Fibroblast of skin of right biceps (primary cell): ENCODE measurements at regions not wholly inside any gene's neighbourhood (a gene's known extent, or its start where the extent isn't known, plus 50 kb on each side); places are given as distances from the start of the nearest gene placed in this dataset.

Source experiments
- DNase-seq: peaks from one replicate; pipeline ENCODE4 v3.0.0-alpha.2; 2013

DNA sequence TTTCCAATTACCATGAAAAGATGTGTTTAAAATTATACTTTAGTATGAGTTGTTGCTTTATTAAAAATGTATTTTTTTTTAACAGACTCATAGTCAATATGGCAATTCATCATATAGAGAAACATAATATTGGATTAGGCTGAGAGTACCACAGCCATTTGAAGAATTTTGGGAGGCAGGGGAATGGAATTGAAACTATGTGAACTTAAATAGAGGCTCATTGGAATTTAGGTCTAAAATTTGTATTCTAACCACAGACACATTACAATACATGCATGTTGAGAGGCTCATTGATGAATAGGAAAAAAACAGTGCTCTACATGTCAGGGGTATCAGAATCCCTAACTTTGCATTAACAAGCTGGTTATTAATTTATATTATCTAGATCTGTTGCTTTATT lies 269.6 kb downstream of the DKK2 start:
- DNase-seq: peak; percentile 89

DNA sequence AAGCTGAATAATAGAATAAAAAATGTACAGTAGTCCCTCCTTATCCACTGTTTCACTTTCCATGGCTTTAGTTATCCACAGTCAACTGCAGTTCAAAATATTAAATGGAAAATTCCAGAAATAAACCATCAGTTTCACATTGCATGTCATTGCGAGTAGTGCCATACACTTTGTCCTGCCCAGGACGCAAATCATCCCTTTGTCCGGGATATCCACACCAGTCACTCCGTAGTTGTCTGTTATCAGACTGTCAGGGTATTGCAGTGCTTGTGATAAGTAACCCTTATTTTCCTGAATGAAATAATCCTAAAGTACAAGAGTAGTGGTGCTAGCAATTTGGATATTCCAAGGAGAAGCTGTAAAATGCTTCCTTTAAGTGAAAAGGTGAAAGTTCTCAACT lies 271.3 kb downstream of the DKK2 start:
- no peak for DNase-seq

DNA sequence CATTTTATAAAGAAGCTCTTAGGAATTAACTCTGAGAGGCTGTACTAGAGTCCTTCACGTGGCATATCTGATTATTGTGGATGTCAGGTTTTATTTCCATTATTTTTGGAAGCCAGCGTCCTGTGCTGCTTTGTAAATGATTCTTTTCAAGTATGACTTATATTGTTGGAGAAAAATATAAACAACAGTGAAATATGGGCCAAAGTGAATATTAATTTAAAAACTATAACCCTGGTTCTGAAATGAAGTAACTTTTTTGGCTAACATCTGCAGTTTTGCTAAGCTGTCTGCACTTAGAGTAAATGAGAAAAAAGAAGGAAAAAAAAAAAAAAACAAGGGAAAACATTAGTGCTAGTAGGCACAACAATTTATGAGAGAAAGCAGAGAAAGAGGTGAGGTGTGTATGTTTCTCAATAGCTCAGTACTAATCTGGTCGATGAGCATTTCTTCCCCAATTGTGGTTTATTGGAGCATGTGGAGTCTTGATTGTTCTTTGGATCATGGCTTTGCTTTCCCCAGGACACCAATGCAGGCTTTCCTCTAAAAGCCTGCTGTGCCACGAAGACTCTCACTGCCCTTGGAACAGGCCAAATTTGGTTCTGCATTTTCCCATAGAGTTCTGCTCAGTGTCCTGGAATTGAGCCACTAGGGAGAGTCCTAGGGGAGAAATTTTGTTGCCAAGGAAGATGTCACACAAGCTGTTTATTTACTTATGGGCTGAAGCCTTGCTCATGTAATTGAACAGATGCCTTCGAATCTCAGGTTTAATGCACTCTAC lies 273.3 kb downstream of the DKK2 start:
- peak; percentile 20 for DNase-seq

DNA sequence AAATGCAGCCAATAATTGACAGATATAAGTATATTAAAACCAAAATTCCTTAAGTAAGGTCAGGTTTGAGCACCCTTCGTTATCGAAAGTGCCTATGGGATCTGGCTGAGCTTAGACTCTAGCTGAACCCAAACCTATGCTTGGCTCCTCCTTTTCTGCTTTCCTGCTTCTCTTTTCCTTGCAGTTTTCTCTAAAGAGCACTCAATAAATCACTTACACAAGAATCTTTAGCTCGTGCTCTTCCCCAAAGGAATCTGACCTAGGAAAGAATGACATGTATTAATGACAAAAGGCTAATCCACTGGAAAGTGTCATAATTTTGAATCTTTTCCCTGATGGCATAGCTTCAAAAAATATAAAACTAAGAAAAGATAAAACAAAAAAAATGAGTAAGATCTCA lies 282.7 kb downstream of the DKK2 start:
- DNase-seq: peak; percentile 50

DNA sequence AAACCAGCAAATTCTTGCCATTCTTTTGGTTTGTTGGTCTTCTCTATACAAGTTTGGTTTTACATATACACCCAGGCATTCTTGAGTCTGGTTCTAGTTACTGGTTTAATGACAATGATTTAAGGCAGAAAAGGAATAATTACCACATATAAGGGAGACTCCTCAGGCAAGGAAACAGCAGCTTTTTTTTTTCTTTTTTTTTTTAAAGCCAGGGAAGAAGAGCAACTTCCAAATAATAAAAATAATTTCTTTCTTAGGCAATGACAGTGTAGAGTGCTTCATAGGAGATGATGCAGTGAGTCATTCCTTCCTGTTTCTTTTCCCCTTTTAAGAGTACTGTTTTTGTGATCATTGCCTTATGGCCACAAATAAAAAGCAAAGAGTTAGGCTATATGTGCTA lies 289.7 kb downstream of the DKK2 start:
- DNase-seq: peak; percentile 90

DNA sequence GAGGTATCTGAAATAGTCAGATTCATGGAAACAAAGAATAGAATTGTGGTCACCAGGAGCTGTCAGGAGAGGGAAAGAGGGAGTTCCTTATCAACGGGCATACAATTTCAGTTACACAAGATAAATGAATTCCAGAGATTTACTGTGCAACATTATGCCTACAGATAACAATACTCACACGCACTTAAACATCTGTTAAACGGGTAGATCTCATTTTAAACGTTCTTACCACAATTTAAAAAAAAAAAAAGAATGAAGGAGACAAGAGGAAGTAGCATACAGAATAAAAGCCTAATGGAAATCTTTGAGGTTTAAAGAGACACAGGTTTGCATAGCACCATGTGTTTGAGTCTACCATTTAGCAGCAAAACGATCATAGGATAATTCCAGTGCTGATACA lies 298.0 kb downstream of the DKK2 start:
- no peak for DNase-seq

DNA sequence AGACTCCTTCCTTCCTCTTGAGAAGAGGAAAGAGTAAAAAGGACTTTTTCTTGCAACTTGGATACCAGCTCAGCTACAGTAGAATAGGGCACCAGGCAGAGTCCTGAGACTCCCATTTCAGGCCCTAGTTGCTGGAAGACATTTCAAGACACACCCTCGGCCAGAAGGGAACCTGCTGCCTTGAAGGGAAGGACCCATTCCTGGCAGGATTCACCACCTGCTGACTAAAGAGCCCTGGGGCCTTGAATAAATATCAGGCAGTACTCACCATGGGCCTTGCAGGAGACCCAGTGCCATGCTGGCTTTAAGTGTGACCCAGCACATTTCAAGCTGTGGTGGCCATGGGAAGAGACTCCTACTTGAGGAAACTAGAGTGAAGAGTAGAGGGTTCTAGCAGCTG lies 317.6 kb downstream of the DKK2 start:
- DNase-seq: no peak

DNA sequence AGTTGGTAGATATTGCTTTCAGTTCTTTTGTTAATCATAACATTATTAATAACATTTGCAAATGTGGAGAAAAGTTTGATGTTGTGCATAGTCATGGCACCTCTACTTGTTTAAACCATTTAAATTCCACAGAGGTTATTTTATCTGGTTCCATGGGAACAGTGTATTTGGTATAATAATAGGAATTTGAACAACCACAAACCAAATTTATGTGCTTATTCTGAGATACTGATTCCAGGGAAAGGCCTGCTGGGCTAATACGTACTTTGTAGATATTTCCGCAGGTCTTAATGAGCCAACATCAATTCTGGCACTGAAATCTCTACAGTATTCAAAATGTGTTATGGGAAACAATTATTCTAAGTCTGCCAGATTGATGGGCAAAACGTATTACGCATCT lies 319.0 kb downstream of the DKK2 start:
- peak; percentile 49 for DNase-seq

DNA sequence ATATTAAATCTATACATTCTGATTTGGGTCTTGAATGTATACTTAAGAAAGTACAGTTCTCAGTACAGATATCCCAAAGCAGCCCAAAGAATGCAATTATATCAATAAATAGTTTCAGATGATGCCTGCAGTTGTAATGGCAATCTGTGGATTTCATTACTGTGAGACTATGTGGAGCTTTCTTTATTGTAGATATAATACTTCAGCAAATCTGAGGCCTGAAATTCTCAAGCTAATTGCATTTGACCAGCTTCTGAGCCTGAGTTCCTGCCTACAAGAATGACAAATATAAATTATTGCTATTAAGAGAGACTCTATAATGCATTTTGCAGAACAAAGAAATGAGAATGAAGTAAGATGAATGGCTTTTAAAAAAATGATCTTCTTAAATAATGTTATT lies 320.3 kb downstream of the DKK2 start:
- DNase-seq: no peak

DNA sequence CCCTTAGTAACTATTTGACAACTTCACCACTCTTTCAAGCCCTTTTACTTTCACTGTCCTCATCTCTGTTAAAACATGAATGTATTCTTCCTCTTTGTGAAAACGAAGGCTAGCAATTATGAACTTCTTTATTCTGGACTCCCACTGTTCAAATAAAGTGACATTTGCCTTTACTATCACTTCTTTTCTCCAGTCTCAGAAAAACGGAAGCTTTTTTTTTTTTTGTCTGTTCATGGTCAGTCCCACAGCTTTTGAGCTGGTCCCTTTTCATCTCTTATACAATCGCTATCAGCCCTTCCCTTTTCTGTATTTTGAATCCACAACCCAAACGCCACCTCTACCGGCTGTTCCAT lies 327.7 kb downstream of the DKK2 start:
- no peak for DNase-seq

DNA sequence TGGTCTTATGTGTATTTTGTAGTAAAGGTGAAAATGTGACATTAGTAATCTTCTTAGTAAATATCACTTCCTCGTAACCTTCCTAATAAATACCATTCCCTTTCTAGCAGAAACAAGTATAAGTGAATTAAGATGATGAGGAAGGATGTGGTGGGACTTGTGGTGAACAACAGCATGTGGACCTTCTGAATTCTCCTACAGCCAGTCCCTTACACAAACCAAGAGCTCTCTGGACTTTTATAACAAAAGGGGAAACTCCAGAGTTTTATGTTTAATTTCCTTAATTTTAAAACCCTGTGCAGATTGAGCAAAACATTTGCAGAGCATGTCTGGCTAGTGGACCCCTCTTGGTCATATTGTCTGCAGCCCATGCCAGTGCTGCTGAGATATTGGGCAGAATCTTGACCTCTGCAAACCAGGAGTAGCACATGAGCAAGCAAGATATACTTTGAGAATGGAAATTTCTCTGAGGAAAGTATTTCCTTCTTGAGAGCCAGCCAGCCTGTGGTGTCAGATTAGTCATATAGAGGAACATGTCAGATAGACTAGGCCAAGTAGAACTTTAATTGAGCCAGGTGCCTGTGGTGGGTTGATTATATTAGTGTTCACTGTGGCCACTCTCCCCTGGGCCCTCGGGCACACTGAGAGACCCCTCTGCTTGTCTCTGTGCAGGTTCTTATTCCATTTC lies 328.2 kb downstream of the DKK2 start:
- DNase-seq: peak; percentile 61

DNA sequence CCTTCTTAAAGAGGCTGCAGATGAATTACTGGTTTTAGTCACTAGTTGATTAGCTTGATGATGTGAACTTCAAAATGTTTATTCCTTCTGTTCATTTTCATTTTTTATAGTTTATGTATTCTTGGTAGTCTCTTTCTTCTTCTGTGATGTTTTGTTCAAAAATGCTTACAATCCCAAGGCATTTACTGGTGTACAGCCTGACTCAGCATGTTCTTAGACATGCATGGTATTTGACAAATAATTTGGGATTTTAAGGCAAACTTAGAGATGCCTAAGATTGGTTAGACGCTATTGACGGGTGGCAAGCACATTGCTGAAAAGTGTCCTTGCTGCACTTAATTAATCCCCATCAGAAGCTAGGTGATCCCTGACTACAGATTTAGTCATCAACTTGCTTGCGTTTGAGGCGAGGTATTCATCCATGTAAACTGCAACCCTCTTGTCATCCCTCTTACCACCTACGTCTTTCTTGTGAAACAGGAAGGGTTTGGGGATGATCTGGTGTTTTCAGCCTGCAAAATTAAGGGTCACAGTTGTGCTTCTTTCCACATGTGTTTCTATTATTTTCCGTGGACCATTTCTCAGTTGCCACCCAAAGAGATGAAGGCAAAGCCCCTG lies 331.8 kb downstream of the DKK2 start:
- DNase-seq: peak; percentile 16

DNA sequence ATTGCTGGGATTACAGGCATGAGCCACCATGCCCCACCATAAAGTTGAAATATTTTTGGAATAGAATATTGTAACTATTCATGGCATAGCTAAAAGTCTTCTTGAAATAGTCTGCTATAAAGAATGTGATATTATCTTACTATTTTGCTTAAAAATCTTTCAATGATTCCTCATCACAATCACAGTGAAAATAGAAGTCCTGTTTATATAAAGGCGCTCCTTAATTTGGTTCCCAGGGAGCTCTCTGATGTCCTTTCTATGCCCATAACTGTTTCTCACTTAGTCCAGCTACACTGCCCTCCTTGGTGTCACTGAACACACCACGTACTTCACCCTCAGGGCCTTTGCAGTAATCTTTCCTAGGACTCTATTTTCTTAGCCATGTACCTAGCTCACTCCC lies 331.7 kb upstream of the GIMD1 start:
- no peak for DNase-seq

DNA sequence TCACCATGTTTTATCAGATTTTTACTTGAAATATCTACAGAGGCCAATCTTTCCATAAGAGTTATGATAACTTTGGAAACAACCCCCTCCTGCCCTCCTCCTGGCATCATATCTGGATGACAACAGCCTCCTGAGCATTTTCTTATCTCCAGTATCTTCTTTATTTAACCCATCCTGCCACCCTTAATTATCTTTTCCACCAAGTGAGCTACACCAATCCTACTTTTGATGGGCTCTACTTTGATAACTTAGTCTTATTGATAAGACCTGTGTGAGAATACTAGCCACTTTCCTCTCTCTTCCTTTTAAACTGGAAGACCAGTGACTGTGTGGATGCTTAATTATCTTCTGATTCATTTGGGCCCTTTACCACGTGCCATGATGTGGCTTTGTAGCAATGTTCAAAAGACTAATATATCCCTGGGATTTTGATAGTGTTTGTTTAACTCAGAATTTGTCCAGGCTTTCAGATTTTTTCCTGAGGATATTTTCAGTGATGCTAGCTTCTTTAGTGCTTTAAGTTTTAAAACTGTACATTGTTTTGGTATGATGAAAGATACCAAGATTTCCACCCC lies 330.1 kb upstream of the GIMD1 start:
- no peak for DNase-seq

DNA sequence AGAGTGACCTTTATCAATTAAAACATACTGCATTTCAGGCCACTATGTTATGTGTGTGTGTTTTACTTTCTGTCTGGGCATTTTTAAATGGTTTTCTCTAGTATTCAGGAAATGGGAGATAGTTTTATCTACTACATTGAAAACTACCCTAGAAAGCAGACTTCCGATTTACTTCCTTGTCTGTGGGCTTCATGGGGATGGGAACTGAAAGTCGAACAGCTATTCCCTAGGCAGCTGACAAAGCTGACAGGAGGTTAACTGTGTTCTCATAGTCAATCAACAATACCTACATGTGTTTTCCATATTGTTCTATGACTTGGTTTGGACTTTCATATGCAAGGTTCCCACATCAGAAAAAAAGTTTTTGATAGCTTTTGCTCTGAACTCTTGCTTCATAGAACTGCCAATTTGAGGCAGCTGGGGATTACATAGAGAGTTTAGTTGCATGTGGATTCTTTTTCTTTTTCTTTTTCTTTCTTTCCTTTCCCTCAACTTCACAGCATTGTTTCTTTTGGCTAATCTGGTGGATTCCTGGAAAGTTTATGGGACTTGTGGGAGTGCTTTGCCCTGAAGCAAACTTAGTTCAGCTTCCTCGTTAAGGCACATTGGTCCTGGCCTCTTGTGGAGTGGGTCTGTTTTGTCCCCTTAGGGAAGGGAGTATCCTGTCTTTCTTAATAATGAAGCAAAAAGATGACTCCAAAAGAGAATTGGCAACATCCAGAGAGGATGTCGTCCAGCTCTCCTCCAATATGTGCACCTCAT lies 327.1 kb upstream of the GIMD1 start:
- DNase-seq: peak; percentile 18

DNA sequence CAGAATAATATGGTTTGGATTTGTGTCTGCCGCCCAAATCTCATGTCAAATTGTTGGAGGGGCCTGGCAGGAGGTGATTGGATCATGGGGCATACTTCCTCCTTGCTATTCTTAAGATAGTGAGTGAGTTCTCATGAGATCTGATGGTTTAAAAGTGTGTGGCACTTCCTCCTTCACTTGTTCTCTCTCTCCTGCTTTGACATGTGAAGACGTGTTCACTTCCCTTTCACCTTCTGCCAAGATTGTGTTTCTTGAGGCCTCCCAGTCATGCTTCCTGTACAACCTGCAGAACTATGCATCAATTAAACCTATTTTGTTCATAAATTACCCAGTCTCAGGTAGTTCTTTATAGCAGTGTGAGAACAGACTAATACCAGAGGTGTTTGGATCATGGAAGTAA lies 325.7 kb upstream of the GIMD1 start:
- no peak for DNase-seq

DNA sequence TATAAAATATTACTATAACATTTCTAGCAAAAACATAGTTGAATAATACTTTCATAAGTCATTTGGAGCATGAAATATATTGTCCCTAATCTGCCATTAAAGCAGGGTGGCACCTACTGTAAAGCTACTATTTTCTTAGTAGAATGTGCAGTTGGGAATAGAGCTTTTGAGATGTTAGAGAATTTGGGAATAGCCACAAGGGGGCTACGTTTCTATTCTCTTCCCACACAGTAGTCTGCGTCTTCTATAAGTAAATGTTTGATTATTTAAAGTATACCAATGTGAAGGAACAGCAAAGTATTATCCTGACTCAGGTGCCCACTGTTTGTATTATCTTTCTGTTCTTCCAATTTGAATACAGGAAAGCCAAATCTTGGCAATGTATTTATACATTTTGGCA lies 323.2 kb upstream of the GIMD1 start:
- DNase-seq: peak; percentile 34

DNA sequence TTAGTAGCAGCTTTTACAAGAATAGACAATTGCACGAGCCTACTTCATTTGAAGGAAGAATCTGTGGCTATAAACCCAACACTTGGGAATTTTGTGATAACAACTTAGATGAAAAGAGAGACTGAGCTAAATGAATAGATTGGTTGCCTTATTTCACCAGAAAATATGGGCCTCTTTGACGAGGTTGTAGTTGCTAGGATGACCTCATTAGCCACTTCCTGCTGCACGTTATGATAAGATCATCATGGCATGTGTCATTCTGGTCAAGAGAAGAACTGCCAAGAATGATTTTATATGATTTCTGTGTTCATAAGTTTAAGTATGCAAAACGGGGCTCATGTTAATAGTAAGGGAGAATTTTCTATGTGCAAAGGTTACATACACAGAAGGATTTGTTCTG lies 321.9 kb upstream of the GIMD1 start:
- DNase-seq: peak; percentile 86

DNA sequence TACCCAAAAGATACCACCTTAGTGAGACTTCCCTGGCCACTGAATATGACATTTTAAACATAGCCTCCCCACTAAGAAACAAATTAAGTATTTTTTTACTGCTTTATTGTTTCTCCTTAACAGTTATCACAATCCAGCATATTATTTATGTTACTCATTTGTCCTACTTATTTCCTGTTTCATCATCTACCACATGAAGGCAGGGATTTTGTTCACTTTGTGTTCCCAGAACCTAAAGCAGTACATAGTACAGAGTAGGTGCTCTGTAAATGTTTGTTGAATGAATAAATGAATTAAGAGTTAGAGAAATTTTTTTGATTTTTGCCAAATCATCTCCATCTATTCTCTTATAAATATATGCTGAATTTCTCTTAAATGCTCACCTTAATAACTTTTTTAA lies 318.4 kb upstream of the GIMD1 start:
- DNase-seq: peak; percentile 35

DNA sequence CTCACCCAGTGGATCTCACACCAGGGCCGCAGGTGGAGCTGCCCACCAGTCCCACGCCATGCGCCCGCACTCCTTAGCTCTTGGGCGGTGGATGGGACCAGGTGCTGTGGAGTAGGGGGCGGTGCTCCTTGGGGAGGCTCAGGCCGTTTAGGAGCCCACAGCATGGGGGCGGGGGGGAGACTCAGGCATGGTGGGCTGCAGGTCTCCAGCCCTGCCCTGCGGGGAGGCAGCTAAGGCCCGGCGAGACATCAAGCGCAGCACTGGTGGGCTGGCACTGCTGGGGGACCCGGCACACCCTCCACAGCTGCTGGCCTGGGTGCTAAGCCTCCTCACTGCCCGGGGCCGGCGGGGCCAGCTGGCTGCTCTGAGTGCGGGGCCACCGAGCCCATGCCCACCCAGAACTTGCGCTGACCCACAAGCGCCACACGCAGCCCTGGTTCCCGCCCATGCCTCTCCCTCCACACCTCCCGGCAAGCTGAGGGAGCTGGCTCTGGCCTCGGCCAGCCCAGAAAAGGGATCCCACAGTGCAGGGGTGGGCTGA lies 312.9 kb upstream of the GIMD1 start:
- DNase-seq: no peak

DNA sequence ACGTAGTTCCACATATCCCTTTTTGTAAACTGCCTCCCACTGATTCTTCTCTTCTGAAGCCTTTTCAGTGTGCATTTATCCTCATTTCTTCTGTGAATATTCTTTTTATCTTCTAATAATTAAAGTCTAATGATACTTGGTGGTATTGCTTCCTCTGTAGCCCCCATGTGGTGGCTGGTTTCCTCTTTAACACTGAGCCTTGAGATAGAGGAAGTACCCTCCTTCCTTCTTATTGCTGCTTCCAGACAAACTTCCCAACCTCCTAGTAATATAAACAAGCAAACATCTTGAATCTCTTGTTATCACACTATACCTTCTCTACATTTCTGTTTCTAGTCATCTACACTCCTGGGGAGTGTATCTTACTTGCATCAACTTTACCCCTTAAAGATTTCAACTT lies 310.5 kb upstream of the GIMD1 start:
- no peak for DNase-seq

DNA sequence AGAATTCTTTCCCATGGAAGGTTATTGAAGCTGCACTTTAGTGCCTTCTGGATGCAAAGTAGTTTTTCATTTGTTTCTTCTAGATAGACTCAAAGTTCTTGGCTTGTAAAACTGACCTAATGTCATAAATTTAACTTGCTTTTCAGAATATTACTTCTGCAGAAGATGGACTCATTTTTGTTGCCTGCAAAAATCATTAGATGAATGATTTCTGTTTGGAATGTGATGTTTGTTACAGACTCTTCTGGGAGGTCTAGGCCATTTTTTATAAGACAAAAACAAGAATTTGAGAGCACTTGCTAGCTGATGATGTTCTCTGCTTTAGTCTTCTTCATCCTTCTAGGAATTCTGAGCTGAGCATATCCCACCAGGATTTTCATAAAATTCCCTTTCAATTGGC lies 308.6 kb upstream of the GIMD1 start:
- DNase-seq: no peak
